Ammon's horn (tissue), 1 donor: ENCODE measurements at regions not wholly inside any gene's neighbourhood (a gene's known extent, or its start where the extent isn't known, plus 50 kb on each side); places are given as distances from the start of the nearest gene placed in this dataset.

Source experiments
- DNase-seq: peaks from one replicate; pipeline ENCODE4 v3.0.0-alpha.2; 2016; ENCODE audit warnings: low spot score

DNA sequence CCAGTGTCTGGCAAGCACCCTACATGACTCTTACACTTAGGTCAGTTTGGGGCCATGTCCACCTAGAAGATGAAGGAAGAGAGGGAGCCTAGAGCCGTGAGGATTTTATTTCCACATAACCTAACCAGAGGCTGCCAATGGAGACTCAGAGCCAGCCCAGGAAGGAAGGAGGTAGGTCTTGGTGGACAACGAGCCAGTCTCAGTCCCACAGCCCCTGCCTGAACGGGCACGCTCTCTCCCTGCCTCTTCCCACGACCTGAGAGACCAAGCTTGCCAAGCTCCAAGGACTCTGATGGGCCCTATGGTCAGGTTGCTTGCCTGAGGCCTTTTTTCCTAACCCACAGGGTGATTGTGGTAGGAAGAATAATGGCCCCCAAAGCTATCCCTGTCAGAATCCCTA, 188.4 kb downstream of the TFCP2L1 start:
- no peak for DNase-seq

DNA sequence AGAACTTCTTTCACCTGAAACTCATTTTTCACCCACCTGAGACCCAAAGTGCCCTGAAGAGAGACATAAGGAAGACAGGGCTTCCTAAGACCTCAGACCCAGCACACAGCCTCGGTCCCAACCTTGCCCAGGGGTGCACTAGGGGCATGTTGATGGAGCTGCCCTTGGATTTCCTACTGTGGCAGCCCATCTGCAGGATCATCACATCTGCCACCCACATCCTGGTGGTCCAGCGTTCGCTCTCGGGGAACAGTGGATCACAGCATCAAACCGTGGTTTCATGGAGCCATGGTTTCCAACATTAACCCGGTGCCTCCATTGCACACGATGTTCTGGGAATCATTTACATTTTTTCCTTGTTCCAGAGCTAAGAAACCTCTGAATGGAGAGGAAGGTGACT, 186.4 kb downstream of the TFCP2L1 start:
- no peak for DNase-seq

DNA sequence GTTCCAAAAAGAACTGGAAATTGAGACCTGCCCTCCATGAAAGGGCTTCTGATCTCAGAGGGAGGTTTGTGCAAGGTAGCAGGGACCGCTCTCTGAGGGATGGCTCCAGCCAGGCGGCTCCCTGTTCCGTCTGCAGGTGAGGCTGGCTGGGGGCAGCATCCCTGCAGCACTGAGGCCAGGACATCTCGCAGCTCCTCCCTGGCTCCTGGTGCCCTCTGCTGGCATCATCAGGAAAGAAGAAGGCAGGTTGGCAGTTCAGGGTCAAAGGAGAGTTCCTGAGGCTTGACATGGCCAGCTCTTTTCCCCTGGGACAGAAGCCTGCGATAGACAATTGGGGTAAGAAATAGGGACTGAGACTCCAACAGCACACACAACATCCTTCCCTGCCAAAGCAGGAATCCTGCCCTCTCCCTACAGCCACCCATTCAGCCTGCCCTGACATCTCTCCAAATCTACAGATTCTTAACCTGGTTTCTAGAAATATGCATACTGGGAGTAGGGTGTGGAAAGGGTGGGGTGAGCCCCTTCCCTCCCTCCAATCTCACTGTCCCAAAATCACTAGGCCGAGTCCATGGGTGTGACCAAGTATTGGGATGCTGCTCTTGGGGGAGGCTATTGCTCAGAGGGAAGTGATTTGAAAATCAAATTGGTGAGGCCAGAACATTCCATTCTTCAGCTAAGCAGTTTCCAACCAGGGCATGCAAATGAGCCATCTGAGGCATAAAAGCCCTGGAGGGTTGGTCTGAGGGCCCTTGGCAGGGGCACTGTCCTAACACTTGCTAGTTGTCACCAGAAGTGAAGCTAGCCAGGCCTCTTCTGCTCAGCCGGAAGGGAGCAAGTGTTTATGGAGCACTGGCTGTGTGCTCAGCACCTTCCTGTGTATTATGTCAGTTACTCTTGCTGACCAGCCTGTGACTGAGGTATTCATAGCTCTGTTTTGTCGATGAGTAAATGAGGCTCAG, 185.4 kb downstream of the TFCP2L1 start:
- peak; percentile 63 for DNase-seq

DNA sequence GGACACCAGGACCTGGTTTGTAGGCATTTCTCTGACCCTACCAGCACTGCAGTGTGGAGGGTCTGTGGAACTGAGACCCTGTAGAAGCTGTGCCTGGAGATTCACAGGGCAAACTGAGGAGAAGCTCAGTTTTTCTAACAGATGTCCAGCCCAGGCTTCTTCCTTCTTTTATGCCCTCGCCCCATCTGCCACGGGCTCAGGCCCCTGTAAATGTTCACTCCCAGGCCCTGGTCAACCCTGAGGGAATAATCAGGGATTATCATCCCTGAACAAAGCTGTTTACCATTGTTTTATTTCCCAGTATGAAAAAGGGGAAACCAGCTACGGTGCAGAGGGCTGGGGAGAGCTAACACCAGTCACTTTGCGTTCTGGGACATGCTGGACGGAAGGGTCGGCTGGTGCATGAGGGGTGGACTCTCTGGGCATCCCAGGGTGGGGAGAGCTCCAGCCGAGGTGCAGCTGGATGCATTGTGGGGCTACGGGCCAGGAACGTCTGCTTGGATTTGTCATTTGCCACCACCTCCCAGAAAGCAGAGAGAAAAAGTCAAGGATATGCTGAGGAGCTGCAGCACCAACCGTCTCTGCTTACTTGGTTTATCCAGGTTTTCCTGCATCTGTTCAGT, 183.8 kb downstream of the TFCP2L1 start:
- DNase-seq: no peak

DNA sequence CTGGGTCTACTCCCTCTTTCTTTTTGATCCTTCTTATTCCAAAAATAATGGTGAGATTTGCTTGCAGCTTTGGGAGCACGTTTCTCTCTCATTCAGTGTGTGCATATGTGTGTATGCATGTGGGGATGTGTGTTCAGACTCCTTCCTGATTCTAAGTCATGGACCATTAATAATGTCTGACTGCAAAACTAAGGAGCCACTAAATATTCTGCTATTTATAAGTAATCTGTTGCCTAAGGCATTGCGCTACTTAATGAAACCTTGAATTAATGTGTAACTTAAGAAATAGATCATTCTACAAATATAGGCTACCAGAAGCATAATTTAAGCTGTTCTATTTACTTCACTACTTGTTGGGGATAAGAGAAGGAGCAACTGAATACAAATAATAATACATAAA, 182.1 kb downstream of the TFCP2L1 start:
- DNase-seq: no peak

DNA sequence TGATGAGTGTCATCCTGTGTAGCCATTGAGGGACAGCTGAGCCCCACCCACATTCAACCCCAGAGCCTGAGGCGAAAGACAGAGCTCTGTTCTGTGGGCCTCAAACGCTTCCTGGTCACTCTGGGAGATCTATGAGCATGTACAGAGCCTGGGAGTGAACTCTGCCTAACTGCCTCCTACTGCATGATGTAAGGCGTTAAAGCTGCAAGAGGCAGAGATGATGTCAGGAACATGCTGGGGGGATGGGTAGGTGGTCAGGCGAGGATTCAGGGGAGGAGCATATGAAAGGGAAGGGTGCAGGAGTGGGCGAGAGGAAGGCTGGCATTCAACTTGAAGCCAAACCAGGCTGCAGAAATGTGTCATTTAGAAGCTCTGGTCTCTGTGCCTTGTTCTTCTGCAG, 181.0 kb downstream of the TFCP2L1 start:
- DNase-seq: no peak

DNA sequence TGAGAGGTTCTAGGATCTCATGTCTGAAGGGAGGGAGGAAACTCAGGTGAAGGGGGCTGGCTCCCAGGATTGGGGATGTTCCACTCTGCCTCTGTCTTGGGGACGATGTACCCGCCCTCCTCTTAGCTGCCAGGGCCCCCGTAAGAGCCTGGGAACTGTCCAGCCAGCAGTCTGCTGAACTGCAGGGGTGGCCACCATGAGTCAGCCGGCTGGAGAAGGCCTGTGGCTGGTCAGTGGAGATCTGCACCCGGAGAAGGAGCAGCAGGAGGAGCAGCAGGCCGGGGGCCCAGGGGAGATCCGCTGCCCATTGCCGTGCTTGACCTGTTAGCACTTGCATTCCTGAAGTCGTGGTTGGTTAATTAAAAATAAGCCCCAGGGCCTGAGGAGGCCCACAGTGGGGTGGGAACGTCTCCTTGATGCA, 180.3 kb downstream of the TFCP2L1 start:
- no peak for DNase-seq

DNA sequence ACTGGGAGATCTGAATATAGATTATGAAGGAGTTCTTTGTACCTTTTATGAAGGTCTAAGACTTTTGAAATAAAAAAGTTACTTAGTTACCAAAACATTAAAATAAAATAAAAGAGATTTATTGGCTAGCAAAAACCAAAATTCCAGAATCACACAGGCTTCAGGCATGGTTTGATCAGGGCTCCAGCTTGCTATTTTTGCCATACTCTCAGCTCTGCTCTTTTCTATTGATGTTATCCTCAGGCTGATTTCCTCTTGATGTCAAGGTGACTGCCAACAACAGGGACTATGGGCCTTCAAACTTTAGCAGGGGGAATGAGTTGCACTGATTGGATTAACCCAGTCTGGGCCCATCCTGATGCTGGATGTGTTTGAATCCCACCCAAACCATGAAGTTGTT, 174.1 kb downstream of the TFCP2L1 start:
- DNase-seq: no peak

DNA sequence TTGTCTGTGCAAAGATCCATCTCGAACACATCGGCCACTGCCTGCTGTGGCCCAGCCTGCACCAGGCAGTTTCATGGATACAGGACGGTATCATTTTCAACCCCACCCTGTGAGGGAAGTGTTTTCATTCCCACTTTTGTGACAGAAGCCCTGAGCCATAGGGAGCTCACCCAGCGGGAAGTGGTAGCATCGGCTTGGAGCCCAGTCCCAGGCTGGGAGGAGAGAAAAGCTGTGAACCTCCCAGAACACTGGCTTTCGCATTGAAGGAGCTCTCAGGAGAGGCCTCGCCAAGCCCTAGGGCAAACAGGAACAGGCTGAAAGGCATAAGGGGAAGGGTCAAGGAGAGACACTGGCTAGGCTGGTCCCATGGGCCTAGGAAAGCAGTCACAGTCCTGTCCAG, 166.1 kb downstream of the TFCP2L1 start:
- DNase-seq: no peak

DNA sequence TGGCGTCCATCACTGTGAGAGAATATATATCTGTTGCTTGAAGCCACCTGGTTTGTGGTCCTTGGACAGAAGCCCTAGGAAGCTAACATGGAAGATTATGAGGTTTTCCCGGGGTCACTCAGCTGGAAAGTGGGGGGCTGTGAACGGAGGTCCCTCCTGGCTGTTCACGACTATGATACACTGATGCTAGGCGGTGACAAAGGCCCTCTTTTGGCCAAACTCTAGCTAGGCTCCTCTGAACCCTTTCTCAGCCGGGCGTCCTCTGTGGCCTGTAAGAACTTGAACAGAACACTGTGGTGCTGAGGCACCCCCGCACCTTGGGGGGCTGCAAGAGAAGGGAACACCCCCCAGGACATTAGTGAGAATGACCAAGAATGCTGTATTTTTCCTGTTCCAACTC, 164.6 kb downstream of the TFCP2L1 start:
- no peak for DNase-seq

DNA sequence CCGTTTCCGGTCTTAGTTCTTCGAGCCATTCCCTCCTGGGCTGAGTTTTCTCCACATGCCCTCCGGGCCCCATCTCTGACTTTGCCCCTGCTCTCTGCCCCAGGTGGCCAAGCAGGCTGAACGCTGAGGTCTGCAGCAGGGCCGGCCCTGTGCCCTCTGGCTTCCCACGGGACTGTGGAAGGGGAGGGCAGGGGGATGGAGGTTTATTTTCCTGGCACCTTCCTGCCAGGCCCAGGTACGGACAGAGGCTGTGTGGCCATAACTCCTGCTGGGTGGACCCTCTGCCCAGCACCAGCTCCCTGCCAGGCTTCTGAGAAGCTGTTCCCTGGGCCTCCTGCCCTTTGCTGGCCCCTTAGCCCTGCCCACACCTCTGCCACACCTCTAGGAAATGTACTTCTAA, 164.0 kb downstream of the TFCP2L1 start:
- no peak for DNase-seq

DNA sequence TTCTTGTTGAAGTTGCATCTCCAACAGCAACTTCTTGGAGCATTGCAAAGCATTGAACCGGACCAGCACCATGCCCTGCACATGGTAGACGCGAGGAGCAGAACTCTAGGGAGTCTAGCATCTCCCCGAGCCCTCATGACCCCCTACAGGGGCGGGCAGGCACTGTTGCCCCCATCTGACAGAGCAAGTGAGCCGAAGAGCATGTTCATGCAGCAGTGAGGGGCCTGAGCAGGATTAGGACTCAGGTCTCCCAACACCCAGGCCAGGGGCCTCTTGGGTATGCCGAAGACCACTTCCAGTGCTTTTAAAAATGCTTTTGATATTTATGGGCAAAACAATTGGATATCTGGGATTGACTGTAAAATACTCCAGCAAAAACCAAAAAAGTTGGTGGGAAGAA, 163.3 kb downstream of the TFCP2L1 start:
- DNase-seq: no peak

DNA sequence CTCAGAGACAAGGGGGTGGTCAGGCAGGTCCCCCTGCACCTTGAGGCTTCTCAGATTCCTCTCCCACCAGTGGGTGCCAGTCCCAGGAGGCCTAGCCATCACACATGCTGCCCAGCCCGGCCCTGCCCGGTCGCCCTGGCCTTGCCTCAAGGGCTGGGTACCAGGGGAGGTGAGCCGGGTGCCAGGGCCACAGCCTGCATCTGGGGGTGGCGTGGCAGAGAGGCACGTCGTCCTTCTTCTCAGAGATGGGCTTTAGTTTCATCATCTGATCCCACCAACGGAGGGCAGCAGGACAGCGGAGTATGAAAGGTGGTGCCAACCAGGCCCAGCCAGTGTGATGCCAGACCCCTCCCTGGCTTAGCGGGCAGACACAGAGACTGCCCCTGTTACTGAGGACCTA, 161.7 kb downstream of the TFCP2L1 start:
- no peak for DNase-seq

DNA sequence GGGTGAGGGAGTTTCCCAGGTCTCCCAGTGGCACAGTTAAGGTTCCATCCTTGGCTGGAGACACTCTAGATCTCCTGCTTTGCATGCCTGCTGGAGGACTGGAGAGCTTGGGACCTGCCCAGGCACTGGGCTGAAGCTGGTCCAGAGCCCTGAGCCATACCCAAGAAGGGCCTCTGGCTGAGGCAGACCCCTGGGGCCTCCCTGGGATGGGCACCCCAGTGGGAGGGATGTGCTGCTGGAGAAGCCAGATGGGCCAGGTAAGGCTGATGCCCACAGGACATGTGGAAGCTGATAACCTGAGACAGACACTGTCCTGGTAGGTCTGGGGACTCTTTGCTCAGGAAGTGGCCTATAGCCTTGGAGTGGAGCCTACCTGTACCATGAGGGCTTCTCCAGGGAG, 160.7 kb downstream of the TFCP2L1 start:
- DNase-seq: no peak

DNA sequence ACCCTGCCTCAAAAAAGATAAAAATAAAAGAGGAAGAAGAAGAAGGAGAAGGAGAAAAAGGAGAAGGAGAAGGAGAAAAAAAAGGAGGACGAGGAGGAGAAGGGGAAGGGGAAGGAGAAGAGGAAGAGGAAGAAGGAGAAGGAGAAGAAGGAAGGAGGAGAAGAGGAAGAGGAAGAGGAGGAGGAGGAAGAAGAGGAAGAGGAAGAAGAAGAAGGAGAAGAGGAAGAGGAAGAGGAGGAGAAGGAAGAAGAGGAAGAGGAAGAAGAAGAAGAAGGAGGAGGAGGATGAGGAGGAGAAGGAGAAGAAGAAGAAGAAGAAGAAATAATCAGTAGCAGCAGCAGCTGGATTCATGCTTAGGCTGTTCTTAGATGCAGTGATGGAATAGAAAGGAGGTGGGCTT, 159.7 kb downstream of the TFCP2L1 start:
- DNase-seq: no peak

DNA sequence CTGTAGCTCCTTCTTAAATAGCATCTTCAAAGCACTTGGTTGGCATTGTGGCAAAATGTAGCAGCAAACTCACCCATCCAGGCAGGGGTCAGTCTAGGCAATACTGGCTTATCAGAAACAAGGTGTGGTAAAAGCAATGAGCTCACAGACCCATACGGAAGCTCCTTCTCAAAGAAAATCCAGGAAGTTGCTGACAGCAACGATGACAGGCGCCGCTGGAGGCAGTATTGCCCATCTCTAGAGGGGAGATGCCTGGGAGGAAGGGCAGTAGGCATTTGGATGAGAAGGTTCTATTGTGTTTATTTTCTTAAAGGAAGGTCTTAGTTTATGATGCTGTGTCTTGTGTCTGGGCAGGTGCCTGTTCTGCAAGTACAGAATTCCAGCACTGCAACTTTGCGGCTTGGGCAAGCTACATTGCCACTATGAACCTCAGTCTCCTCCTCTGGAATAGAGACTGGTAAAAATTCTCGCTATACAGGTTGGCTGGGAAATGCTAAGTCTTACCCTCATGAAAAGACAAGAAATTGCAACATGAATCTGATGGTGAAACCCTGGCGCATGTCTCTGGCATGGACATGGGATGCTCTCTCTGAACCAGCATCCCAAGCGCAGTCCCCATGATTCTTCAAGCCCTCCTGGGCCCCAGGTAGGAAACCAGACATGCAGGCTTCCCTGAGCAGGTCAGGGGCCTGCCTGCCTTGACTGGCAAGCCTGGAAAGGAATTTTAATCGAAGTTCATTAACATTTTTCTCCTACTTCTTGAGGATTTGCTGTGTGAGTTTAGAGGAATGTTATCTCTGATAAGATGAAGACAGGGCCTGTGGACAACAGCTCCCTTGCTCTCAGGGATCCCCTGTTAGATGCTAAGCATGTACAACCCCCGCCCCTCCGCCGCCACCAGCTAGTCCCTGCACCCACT, 156.0 kb downstream of the TFCP2L1 start:
- DNase-seq: peak; percentile 32

DNA sequence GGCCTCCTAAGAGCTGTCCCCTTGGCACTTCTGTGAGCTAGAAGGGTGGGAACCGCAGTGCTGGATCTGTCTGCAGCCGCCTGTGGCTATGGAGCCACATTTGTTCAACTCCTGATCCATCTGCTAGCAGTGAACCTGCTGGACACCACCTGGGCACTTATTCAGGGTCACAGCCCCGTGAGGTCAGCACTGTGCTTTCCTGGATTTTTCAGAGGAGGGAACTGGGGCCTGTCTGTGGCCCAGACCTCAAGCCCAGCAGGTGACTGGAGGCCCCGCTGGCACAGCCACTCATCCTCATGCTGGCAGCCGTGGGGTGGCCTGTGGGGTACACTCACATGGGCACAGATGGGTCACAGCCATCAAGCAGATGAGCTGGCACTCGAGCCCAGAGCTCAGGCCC, 155.3 kb downstream of the TFCP2L1 start:
- no peak for DNase-seq

DNA sequence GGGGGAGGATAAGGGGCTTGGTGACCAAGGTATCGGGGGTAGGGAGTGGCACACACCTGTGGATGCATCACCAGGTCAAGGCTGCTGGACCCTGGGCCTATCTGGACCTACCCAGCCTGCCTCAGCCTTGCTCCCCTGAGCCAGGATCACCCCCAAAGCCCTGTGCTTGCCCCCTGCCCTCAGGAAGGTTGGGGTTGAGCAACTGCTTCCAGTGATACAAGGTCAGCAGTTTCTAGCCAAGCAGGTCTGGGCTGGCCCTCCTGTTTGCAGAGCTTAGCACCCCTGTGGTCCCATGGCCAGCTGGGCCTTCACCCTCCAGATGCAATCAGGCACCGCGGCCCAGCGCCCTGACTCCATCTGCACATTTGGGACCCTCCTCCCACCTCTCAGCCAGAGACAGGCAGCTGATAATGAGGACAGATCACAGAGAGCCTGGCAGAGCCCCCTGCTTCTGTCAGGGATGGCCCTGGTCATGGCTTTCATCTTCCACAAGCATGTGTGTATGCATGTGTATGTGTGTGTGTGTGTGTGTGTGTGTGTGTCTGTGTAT, 154.6 kb downstream of the TFCP2L1 start:
- no peak for DNase-seq

DNA sequence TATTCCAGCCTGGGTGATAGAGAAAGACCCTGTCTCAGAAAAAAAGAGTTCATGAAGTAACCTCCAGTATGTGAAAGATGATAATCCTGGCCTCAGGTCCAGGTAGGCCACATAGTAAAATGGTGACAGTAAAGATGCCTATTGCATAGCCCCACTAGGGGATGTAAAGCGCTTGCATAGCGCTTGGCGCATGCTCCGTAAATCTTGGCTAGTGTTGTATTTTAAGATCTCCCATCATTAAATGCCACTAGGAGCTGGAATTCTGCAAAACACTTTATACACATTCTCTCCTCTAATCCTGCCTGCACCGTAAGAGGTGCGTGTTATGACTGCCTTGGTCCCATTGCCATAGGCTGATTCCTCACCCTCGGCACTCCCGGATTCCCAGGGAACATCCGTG, 153.6 kb downstream of the TFCP2L1 start:
- no peak for DNase-seq

DNA sequence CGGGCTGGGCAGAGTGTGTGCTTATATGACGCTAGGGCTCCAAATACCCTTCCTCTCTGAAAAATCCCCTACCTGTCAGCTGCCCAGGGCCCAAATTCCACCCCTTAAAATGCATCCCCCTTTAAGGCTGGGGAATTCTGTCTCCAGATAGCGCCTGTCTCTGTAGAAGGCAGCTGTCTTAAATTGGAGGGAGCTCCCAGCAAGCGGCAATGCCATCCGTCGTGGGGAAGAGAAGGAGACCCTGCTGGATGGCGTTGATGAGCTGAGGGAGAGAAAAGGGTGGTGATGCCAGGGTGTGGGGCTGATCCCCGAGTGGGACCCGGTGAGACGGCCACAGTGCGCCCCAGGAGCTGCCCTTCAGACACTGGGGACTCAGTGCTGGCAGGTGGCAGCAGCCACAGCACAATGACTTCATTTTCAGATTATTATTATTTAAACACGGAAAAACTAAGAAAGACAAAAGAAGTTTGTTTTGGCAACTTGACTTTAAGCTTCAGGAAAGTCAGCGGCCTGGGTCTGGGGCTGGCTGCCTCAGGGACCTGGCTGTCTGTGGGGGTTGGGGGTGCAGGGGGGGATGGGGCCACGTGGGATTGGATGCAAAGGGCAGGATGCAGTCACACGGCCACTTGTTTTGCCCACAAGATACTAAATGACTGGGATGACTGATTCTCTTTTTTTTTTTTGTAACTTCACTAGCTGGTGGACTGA, 152.8 kb downstream of the TFCP2L1 start:
- no peak for DNase-seq

DNA sequence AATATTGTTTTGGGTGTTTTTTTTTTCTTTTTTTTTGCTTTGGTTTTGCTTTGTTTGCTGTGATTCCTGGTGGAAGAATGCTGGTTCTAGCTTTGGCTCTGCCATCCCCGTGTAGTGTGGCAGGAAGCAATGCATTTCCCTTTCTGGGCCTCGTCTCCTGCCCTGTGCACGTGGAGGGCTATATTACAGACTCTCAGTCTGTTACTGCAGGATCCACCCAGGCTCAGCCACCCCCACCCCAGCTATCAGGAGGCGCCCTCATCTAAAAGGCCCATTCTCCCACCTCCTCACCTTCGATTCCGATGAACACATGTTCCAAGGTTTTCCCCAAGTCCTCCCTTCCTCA, 152.3 kb downstream of the TFCP2L1 start:
- DNase-seq: no peak
